T-helper 1 cell treated with Interleukin-12 subunit alpha and Interleukin-12 subunit beta and Interleukin-4 antibody, amounts not matched to agents 30 ng/mL and 1 ng/mL, for 36 hours (primary cell): ENCODE measurements at regions not wholly inside any gene's neighbourhood (a gene's known extent, or its start where the extent isn't known, plus 50 kb on each side); places are given as distances from the start of the nearest gene placed in this dataset.

ENCODE experiments used
- intact Hi-C: fragments of 100-400 bp; cut with micrococcal nuclease; formaldehyde crosslinking; loops from one replicate; pipeline ENCODE4 v1.15.1; 2024

GRCh38 chr11:19561011-19561410 is 151.6 kb upstream of the NAV2 start:
- intact Hi-C loops, result no loop called here

GRCh38 chr11:19560156-19560555 is 152.5 kb upstream of the NAV2 start:
- intact Hi-C loops, result no loop called here

- intact Hi-C loops, result no loop called here
Measured at GRCh38 chr11:19559746-19560145, 152.9 kb upstream of the NAV2 start.

- intact Hi-C loops, result no loop called here
Measured at GRCh38 chr11:19558189-19558986, 154.2 kb upstream of the NAV2 start.

GRCh38 chr11:19557720-19558140 is 154.9 kb upstream of the NAV2 start:
- intact Hi-C loops, result loop anchor here (1.0 kb wide), 3 partner anchors 185 to 486 kb away; no protein-coding TSS in a partner anchor

- intact Hi-C loops, result loop anchor here (1.0 kb wide), 3 partner anchors 185 to 486 kb away; no protein-coding TSS in a partner anchor
Measured at GRCh38 chr11:19557185-19557584, 155.5 kb upstream of the NAV2 start.

- intact Hi-C loops, result no loop called here
Measured at GRCh38 chr11:19555266-19555665, 157.4 kb upstream of the NAV2 start.

GRCh38 chr11:19553683-19554333 is 158.8 kb upstream of the NAV2 start:
- intact Hi-C loops, result loop anchor here (1.0 kb wide), 3 partner anchors 243 to 483 kb away; no protein-coding TSS in a partner anchor

GRCh38 chr11:19552656-19553260 is 159.9 kb upstream of the NAV2 start:
- intact Hi-C loops, result loop anchor here (1.0 kb wide), 3 partner anchors 241 to 481 kb away; no protein-coding TSS in a partner anchor

GRCh38 chr11:19552161-19552560 is 160.5 kb upstream of the NAV2 start:
- intact Hi-C loops, result no loop called here

GRCh38 chr11:19551457-19551856 is 161.2 kb upstream of the NAV2 start:
- intact Hi-C loops, result no loop called here

GRCh38 chr11:19547044-19547443 is 165.6 kb upstream of the NAV2 start:
- intact Hi-C loops, result no loop called here

GRCh38 chr11:19546325-19546724 is 166.3 kb upstream of the NAV2 start:
- intact Hi-C loops, result no loop called here

- intact Hi-C loops, result no loop called here
Measured at GRCh38 chr11:19541521-19542049, 171.1 kb upstream of the NAV2 start.

- intact Hi-C loops, result no loop called here
Measured at GRCh38 chr11:19539861-19540260, 172.8 kb upstream of the NAV2 start.

GRCh38 chr11:19537803-19538453 is 174.7 kb upstream of the NAV2 start:
- intact Hi-C loops, result no loop called here

- intact Hi-C loops, result no loop called here
Measured at GRCh38 chr11:19536131-19536530, 176.5 kb upstream of the NAV2 start.

- intact Hi-C loops, result no loop called here
Measured at GRCh38 chr11:19530505-19530904, 182.1 kb upstream of the NAV2 start.

- intact Hi-C loops, result no loop called here
Measured at GRCh38 chr11:19526119-19526518, 186.5 kb upstream of the NAV2 start.

- intact Hi-C loops, result no loop called here
Measured at GRCh38 chr11:19525714-19526113, 186.9 kb upstream of the NAV2 start.

GRCh38 chr11:19525276-19525675 is 187.4 kb upstream of the NAV2 start:
- intact Hi-C loops, result no loop called here
